ENCODE measurements at regions not wholly inside any gene's neighbourhood (a gene's known extent, or its start where the extent isn't known, plus 50 kb on each side); places are given as distances from the start of the nearest gene placed in this dataset.
A peak's percentile ranks its signal among the peaks of the same experiment; 100 is the strongest.

DNA sequence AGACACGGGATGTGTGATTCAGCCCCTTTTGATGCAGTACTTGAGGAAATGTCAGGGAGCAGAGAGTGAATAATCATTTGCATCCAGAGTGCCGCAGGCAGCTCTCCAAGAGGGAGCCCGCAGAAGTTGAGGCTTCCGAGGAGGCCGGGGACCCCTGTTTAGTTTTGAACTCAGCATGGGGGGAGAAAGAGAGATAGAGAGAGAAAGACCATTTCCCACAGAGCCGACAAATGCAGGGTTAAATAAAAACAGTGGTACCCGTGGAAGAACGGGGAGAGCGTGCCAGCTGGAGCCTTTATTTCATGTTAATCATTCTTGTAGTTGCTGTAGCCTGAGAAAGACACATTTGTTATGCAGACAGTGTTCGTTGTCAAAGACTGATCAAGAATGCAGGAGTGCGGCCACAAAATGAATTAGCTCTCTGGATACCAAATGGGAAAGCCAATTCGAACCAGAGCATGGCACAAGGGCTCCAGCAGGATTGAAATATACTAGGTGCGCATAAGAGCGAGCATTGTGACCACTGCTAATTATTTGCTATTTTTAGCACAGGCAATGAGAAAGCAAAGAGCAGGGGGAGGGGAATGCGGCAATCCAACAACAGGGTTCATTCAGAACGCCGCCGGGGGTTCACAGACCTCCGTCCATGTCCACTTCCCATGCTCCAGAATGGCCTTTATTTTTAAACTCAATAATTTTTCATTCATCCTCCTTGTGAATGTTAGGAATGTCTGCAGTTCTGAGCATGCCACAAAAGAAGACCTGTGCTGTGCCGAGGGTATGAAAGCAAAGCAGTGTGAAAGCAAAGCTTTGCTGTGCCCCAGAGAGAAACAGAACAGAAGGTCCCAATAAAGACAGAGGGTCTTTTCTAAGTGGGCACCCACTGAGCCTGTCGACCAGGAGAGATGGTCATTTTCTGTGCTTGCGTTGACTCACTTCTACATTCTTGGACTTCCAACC is 243.9 kb upstream of the VCX3A start:
- Mint-ChIP-seq H3K4me3 (no peak overlapping the region), H3K36me3 (ENCODE audit: low read depth) (no peaks in the 10 kb centered on the region), H3K4me1 (ENCODE audit: low read depth) (no peaks in the 10 kb centered on the region), H3K27me3 (peaks cover 4% of the 10 kb centered on the region), H3K9me3 (no peaks in the 10 kb centered on the region), H3K27ac (no peak overlapping the region)
- no peak for DNase-seq

DNA sequence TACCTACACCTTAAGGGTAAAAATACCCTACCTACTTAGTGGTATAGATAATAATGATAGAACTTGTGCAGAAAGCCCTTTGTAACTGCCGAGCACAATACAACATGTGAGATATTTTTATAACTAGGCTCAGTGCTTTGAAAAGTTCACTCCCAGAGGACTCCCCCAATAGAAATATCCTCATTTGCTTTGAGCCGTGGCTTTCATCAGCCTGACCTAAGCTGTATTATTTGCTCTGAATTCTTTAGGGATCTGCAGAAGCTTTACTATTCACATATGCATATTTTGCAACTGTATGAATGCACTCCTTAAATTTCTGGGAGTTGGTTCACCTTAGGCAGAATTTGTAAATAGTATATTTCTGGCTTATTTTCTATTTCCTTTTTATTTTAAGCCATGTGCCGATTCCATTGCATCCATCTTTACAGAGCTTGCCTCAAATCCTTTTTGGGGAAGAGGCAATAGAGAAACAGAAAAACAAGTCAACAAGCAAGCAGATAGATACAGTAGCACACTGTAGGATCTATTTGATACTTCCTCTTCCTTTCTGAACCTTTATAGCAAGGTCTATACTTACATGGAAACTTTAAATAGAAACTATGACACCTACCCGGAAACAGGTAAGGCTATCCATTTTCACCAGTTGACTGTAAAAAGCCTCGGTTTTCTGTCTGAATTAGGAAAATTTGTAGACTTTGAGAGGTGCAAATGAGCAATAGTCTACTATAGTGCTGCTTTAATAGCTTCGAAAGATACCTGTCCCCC is 242.5 kb upstream of the VCX3A start:
- H3K4me3 Mint-ChIP-seq, result no peak overlapping the region
- no peaks in the 10 kb centered on the region for H3K4me1 Mint-ChIP-seq (ENCODE audit: low read depth)
- DNase-seq, result no peak
- H3K9me3 Mint-ChIP-seq, result no peaks in the 10 kb centered on the region
- no peaks in the 10 kb centered on the region for H3K36me3 Mint-ChIP-seq (ENCODE audit: low read depth)
- peaks cover 4% of the 10 kb centered on the region for H3K27me3 Mint-ChIP-seq
- no peak overlapping the region for H3K27ac Mint-ChIP-seq

DNA sequence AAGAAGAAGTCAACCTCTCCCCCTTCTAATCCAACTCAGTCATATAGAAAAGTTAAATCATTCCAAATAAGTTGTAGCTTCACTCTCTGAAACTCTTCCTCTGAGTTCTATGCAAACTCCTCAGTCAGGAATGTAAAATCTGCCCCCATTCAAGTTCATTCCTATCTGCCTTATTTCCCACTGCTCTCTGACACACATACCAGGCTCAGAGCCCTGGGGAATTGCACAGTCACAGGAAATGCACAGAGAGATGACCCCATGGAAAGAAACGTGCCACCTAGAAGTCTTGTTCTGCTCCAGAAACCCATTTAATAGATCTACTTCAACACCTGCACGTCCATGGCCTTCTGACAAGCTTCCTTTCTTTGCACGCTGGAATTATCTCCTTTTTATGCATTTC is 236.0 kb upstream of the VCX3A start:
- H3K27ac Mint-ChIP-seq, result no peak overlapping the region
- no peak overlapping the region for H3K4me3 Mint-ChIP-seq
- H3K27me3 Mint-ChIP-seq, result no peaks in the 10 kb centered on the region
- no peaks in the 10 kb centered on the region for H3K4me1 Mint-ChIP-seq (ENCODE audit: low read depth)
- DNase-seq, result no peak
- H3K9me3 Mint-ChIP-seq, result peaks cover 5% of the 10 kb centered on the region
- H3K36me3 Mint-ChIP-seq (ENCODE audit: low read depth), result no peaks in the 10 kb centered on the region

DNA sequence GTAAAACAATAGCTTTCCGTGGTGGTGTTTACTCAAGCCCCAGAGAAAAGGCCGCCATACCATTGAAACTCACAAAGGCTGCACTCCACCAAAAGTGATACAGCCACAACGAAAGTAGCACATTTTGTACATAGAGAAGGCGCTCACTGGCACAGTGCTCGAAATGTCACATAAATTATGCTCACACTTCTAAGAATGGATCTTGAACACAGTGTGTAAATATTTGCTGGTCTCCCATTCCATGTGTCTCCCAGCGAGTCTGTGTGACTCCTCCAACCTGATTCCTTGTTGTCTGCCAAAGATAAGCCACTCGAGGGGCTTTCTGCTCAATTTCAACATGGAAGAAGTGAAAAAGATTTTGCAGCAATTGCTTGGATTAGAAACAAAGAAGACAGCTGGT is 234.0 kb upstream of the VCX3A start:
- no peak overlapping the region for H3K4me3 Mint-ChIP-seq
- no peaks in the 10 kb centered on the region for H3K36me3 Mint-ChIP-seq (ENCODE audit: low read depth)
- H3K9me3 Mint-ChIP-seq, result peaks cover 9% of the 10 kb centered on the region
- H3K4me1 Mint-ChIP-seq (ENCODE audit: low read depth), result no peaks in the 10 kb centered on the region
- no peaks in the 10 kb centered on the region for H3K27me3 Mint-ChIP-seq
- DNase-seq, result no peak
- no peak overlapping the region for H3K27ac Mint-ChIP-seq

DNA sequence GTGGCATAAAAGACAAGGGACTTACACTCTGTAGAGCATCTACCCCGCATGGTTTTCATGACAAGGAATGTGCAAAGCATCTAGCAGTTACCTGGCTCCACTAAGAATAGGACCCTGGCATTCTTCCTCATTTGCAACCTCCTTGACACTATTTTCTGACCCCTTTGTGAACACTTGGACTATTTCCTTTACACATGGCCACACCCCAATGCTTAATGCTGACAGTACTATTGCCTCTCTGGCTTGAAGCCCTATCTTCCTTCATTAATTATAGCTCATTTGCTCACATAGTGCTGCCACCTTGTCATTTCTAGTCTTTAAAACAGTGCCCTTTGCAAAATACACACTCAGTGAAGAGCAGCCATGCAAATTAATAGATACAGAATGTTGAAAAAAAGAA is 226.3 kb upstream of the VCX3A start:
- no peak overlapping the region for H3K27ac Mint-ChIP-seq
- DNase-seq, result no peak
- H3K36me3 Mint-ChIP-seq (ENCODE audit: low read depth), result no peaks in the 10 kb centered on the region
- H3K4me3 Mint-ChIP-seq, result no peak overlapping the region
- H3K9me3 Mint-ChIP-seq, result peaks cover 7% of the 10 kb centered on the region
- no peaks in the 10 kb centered on the region for H3K4me1 Mint-ChIP-seq (ENCODE audit: low read depth)
- no peaks in the 10 kb centered on the region for H3K27me3 Mint-ChIP-seq

DNA sequence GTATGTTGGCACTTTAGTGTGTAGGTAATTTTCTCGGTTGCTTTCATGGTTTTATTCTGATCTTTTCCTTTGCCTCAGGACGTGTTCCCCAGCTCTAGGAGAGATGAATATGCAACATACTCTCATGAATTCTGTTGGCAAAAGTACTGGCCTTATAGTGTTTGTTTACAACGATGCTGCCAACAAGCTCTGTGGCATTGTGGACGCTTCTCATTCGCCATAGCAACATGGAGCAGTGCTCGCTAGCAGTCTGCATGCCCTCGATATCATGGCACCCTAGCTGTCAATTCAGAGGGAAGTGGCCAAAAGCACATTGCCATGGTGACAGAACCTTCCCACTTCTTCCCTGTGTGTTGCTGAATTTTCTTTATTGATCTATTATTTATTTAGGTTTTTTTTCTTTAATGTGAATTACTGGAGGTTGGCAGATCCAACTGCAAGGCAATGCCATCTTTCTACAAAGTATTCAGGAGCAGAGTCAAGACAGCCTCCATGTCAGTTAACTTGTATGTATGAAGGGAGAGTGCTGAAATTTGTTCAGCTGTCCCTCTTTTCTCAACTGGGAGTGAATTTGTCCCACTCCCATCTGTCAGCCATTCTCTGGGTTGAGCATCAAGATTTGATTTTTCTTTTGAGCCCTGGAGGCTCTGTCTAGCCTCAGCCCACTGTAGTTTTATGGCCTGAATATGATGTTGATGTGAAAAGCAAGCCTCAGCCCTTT is 224.9 kb upstream of the VCX3A start:
- Mint-ChIP-seq H3K27me3 (no peaks in the 10 kb centered on the region), H3K9me3 (peaks cover 6% of the 10 kb centered on the region), H3K27ac (no peak overlapping the region), H3K36me3 (ENCODE audit: low read depth) (no peaks in the 10 kb centered on the region), H3K4me3 (no peak overlapping the region), H3K4me1 (ENCODE audit: low read depth) (no peaks in the 10 kb centered on the region)
- no peak for DNase-seq

DNA sequence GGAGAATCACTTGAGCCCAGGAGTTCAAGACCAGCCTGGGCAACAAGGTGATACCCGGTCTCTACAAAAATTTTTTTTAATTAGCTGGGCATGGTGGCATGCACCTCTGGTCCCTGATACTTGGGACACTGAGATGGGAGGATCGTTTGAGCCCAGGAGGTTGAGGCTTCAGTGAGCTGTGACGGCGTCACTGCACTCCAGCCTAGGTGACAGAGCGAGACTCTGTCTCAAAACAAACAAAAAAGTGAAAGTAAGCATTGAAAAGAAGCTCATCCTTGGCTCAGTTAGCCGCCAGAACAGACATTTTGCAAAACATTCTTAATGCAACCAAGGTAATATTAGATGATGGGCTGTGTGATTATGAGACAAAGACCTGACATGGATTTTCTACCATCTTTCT is 223.3 kb upstream of the VCX3A start:
- no peak for DNase-seq
- no peaks in the 10 kb centered on the region for H3K36me3 Mint-ChIP-seq (ENCODE audit: low read depth)
- H3K27ac Mint-ChIP-seq, result no peak overlapping the region
- H3K4me1 Mint-ChIP-seq (ENCODE audit: low read depth), result no peaks in the 10 kb centered on the region
- no peaks in the 10 kb centered on the region for H3K27me3 Mint-ChIP-seq
- H3K9me3 Mint-ChIP-seq, result peaks cover 11% of the 10 kb centered on the region
- H3K4me3 Mint-ChIP-seq, result no peak overlapping the region

DNA sequence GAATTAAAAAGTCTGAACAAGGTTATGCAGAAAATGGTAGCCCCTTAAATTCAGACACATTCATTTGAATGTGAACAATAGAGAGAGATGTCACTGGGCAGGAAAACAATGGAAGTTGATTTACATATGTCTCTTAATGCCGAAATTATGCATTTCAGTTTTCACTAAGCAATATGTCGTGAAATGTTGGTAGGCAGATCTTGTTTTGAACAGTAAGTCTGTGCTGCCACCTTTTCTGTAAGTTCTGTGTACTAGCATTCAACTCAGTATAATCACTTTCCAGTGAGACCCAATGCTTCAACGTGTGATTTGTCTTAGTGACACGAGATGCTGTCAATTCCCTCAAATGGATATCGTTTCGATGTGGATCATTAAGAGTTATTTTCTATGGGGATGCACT is 222.7 kb upstream of the VCX3A start:
- no peak for DNase-seq
- no peak overlapping the region for H3K4me3 Mint-ChIP-seq
- H3K27me3 Mint-ChIP-seq, result no peaks in the 10 kb centered on the region
- H3K27ac Mint-ChIP-seq, result no peak overlapping the region
- no peaks in the 10 kb centered on the region for H3K36me3 Mint-ChIP-seq (ENCODE audit: low read depth)
- H3K9me3 Mint-ChIP-seq, result peaks cover 11% of the 10 kb centered on the region
- no peaks in the 10 kb centered on the region for H3K4me1 Mint-ChIP-seq (ENCODE audit: low read depth)

DNA sequence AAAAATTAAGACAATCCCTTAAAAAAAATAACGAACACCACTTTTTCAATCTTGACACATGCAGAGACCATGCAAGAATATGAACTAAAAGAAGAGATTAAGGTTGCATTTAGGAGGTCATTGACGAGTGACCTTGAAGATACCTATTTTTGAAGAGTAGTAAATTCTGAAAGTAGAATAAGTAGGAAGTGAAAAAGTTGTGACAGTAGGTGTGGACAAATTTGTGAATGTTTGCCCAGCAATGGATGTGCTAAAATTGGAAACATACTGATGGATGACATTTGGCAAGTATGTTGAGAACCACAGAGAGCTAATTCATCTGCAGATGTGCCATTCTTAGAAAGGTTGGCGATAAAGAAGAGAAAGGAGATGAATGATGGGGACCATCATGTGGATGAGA is 213.7 kb upstream of the VCX3A start:
- H3K4me1 Mint-ChIP-seq (ENCODE audit: low read depth), result no peaks in the 10 kb centered on the region
- H3K9me3 Mint-ChIP-seq, result peaks cover 5% of the 10 kb centered on the region
- DNase-seq, result no peak
- no peaks in the 10 kb centered on the region for H3K36me3 Mint-ChIP-seq (ENCODE audit: low read depth)
- H3K27ac Mint-ChIP-seq, result no peak overlapping the region
- no peak overlapping the region for H3K4me3 Mint-ChIP-seq
- no peaks in the 10 kb centered on the region for H3K27me3 Mint-ChIP-seq

DNA sequence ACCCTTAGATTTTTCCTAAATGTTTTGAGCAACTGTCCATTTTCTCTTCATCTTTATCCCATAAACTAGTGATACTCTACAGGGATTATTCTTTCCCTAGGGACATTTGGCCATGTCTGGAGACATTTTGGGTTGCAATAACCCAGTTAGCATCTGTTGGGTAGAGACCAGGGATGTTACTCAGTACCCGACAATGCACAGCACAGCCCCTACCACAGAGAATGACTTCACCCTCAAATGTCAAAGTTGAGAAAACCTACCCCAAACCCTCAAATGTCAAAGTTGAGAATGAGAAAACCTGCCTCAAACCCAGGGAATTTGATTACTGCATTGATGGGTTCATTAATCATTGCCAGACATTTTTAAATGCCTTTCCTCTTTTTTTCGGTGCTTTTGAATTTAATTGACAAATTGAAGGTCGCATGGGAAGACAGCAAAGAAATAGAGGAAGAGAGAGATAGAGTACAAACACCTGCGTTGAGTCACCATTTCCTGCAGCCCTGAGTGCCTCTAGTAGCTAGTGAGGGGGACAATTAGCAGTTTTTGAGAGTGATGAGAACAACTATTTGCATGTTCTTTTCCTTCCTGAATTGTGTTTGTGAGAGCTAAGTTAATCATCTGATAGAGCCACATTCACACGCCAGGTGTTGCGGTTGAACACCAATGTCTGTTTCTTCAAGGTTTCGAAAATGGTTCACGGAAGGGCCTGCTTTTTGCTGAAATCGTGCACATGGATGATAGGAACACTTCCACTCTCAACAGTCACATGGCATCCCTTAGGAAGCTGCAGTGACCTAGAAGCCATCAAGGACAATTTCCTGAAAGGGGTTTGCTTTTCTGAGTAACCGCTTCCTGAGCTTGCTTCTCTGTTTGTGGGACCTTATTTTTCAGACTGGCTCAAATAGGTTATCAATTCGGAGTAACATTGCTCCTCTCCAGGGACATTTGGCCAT is 203.9 kb upstream of the VCX3A start:
- H3K27ac Mint-ChIP-seq, result peak overlapping the region; percentile 14
- DNase-seq, result no peak
- peaks cover 10% of the 10 kb centered on the region for H3K4me1 Mint-ChIP-seq (ENCODE audit: low read depth)

DNA sequence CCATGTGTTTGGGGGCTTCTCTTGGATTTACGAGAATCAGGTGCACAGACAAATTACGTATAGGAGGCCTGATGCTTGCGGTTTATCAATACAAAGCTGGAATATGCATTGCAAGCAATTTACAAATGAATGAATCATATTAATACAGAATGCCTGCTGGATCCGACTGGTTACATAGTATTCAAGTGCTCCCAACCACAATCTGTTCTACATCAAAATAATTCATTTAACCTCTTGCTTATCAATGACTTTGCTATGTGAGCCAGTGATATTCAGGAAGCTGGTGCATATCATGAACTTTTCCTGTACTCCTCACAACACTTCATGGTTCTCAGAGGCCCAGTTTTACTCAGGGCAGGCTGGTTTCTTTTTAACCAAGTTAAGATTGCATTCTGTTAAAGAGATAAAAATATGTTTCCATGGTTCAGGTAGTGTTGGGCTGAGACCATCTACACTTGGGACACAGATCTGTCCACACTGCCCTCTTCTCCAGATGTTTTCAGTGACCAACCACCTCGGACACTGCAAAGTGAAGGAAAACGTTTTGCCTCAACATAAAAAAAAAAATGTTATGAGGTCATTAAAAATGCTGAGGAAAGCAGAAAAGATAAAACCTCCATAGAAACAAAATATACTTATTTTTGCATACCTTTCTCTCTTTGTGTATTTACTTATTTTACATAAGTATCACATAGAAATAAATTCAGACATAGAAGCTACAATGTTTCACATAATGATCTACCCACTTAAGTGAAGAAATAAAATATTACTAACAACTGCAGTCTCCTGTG is 200.1 kb upstream of the VCX3A start:
- H3K4me3 Mint-ChIP-seq, result no peak overlapping the region
- H3K9me3 Mint-ChIP-seq, result no peaks in the 10 kb centered on the region
- peaks cover 13% of the 10 kb centered on the region for H3K4me1 Mint-ChIP-seq (ENCODE audit: low read depth)
- no peak overlapping the region for H3K27ac Mint-ChIP-seq
- H3K36me3 Mint-ChIP-seq (ENCODE audit: low read depth), result no peaks in the 10 kb centered on the region
- no peaks in the 10 kb centered on the region for H3K27me3 Mint-ChIP-seq
- no peak for DNase-seq

More for the DNA sequence above, 203.9 kb upstream of the VCX3A start:
- H3K4me3 Mint-ChIP-seq, result no peak overlapping the region
- H3K9me3 Mint-ChIP-seq, result no peaks in the 10 kb centered on the region
- H3K36me3 Mint-ChIP-seq (ENCODE audit: low read depth), result no peaks in the 10 kb centered on the region
- no peaks in the 10 kb centered on the region for H3K27me3 Mint-ChIP-seq

DNA sequence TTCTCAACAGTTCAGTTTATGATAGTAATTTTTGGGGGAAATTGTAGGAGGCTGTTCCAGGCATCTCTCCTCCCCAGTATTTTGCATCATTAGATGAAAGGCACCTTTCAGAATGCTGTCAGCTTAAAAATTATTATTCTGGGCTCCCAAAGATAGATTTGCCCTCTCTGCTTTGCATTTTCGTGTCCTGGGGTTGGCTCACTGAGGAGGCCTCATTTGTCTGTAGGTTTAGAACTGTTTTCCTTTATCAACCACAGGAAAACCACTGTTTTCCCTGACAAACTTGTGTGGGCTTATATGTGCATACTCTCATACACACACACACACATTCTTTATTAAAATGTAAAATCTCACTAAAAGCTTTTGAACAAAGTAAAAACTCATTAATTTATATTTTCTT is 197.2 kb upstream of the VCX3A start:
- no peaks in the 10 kb centered on the region for H3K9me3 Mint-ChIP-seq
- no peak overlapping the region for H3K27ac Mint-ChIP-seq
- peaks cover 3% of the 10 kb centered on the region for H3K4me1 Mint-ChIP-seq (ENCODE audit: low read depth)
- no peaks in the 10 kb centered on the region for H3K36me3 Mint-ChIP-seq (ENCODE audit: low read depth)
- H3K4me3 Mint-ChIP-seq, result no peak overlapping the region
- no peaks in the 10 kb centered on the region for H3K27me3 Mint-ChIP-seq
- DNase-seq, result no peak

DNA sequence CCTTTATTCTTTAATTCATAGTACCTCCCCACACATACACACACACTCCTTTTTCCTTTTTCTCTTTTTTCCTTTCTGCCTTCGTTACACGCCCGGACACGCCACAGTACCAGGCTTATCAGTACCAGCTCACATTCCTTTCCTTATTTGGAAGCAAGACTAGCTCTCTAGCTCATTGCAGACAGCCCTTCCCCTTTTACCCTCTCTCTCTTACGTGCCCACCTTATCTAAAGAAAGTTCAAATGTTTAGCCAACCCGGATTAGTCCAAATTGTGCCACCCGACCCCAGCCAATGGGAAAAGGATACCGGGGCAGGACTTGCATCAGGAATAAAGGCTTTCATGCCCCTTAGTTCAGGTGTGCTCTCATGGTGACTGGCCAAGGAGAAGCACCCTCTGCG is 194.7 kb upstream of the VCX3A start:
- no peaks in the 10 kb centered on the region for H3K36me3 Mint-ChIP-seq (ENCODE audit: low read depth)
- H3K27ac Mint-ChIP-seq, result no peak overlapping the region
- no peak for DNase-seq
- H3K27me3 Mint-ChIP-seq, result no peaks in the 10 kb centered on the region
- peaks cover 3% of the 10 kb centered on the region for H3K4me1 Mint-ChIP-seq (ENCODE audit: low read depth)
- no peaks in the 10 kb centered on the region for H3K9me3 Mint-ChIP-seq
- no peak overlapping the region for H3K4me3 Mint-ChIP-seq

Data from activated T-cell treated with anti-CD3 and anti-CD28 coated beads, Interleukin-2, amount 50 U/mL, for 24 hours (primary cell).